ENCODE measurements at regions not wholly inside any gene's neighbourhood (a gene's known extent, or its start where the extent isn't known, plus 50 kb on each side); places are given as distances from the start of the nearest gene placed in this dataset.
"Not testable (repeated sequence)": the region's sequence is repeated elsewhere in the genome, so short reads cannot be mapped to it uniquely, and the experiment has no call there.

- Histone ChIP-seq H3K27ac (no peak overlapping the region), H3K4me1 (ENCODE audit: low read depth, poor library complexity, severe bottlenecking) (no peaks in the 10 kb centered on the region), H3K79me2 (ENCODE audit: insufficient read depth, low read depth) (no peaks in the 10 kb centered on the region), H3K4me3 (IDR thresholded peaks at IDR 0.05; ENCODE audit: insufficient read depth, low read depth, low read length) (no peak overlapping the region), H4K20me1 (ENCODE audit: insufficient read depth) (no peaks in the 10 kb centered on the region), H3K9ac (no peak overlapping the region), H3K4me2 (no peak overlapping the region), H3K27me3 (ENCODE audit: insufficient read depth, low read depth) (no peaks in the 10 kb centered on the region), H3K36me3 (ENCODE audit: insufficient read depth) (no peaks in the 10 kb centered on the region), H2AFZ (ENCODE audit: low read depth) (no peak overlapping the region)
- no peak for TF ChIP-seq CTCF (conservative IDR thresholded peaks at IDR 0.05; ENCODE audit: low read depth, low read length)
Measured at GRCh38 chr1:4253935-4254334, 353.9 kb upstream of the C1orf174 start.

- H3K36me3 ChIP-seq (ENCODE audit: insufficient read depth) = no peaks in the 10 kb centered on the region
- no peak overlapping the region for H3K4me2 ChIP-seq
- no peak for TF ChIP-seq CTCF (conservative IDR thresholded peaks at IDR 0.05; ENCODE audit: low read depth, low read length)
- no peaks in the 10 kb centered on the region for H3K27me3 ChIP-seq (ENCODE audit: insufficient read depth, low read depth)
- no peaks in the 10 kb centered on the region for H4K20me1 ChIP-seq (ENCODE audit: insufficient read depth)
- no peak overlapping the region for H2AFZ ChIP-seq (ENCODE audit: low read depth)
- H3K27ac ChIP-seq = no peak overlapping the region
- no peak overlapping the region for H3K4me3 ChIP-seq (IDR thresholded peaks at IDR 0.05; ENCODE audit: insufficient read depth, low read depth, low read length)
- no peaks in the 10 kb centered on the region for H3K79me2 ChIP-seq (ENCODE audit: insufficient read depth, low read depth)
- H3K9ac ChIP-seq = no peak overlapping the region
- H3K4me1 ChIP-seq (ENCODE audit: low read depth, poor library complexity, severe bottlenecking) = no peaks in the 10 kb centered on the region
Measured at GRCh38 chr1:4256351-4256750, 356.3 kb upstream of the C1orf174 start.

GRCh38 chr1:4258146-4258777 is 358.2 kb upstream of the C1orf174 start:
- not testable (repeated sequence) for H3K27me3 ChIP-seq (ENCODE audit: insufficient read depth, low read depth); H3K79me2 ChIP-seq (ENCODE audit: insufficient read depth, low read depth); H3K4me2 ChIP-seq; H4K20me1 ChIP-seq (ENCODE audit: insufficient read depth); H3K4me1 ChIP-seq (ENCODE audit: low read depth, poor library complexity, severe bottlenecking); H3K9ac ChIP-seq; H3K4me3 ChIP-seq (IDR thresholded peaks at IDR 0.05; ENCODE audit: insufficient read depth, low read depth, low read length); H2AFZ ChIP-seq (ENCODE audit: low read depth); H3K36me3 ChIP-seq (ENCODE audit: insufficient read depth); H3K27ac ChIP-seq

GRCh38 chr1:4261327-4261726 is 361.3 kb upstream of the C1orf174 start:
- H3K4me1 ChIP-seq (ENCODE audit: low read depth, poor library complexity, severe bottlenecking) = no peaks in the 10 kb centered on the region
- no peaks in the 10 kb centered on the region for H3K79me2 ChIP-seq (ENCODE audit: insufficient read depth, low read depth)
- H2AFZ ChIP-seq (ENCODE audit: low read depth) = no peak overlapping the region
- no peak overlapping the region for H3K4me2 ChIP-seq
- no peak for TF ChIP-seq CTCF (conservative IDR thresholded peaks at IDR 0.05; ENCODE audit: low read depth, low read length)
- H3K27ac ChIP-seq = no peak overlapping the region
- H3K27me3 ChIP-seq (ENCODE audit: insufficient read depth, low read depth) = no peaks in the 10 kb centered on the region; the same call in 1 of the 2 replicates
- H4K20me1 ChIP-seq (ENCODE audit: insufficient read depth) = no peaks in the 10 kb centered on the region
- no peak overlapping the region for H3K9ac ChIP-seq
- no peaks in the 10 kb centered on the region for H3K36me3 ChIP-seq (ENCODE audit: insufficient read depth)
- no peak overlapping the region for H3K4me3 ChIP-seq (IDR thresholded peaks at IDR 0.05; ENCODE audit: insufficient read depth, low read depth, low read length)

- H3K36me3 ChIP-seq (ENCODE audit: insufficient read depth) = no peaks in the 10 kb centered on the region
- no peak overlapping the region for H3K9ac ChIP-seq
- no peaks in the 10 kb centered on the region; the same call in 1 of the 2 replicates for H3K27me3 ChIP-seq (ENCODE audit: insufficient read depth, low read depth)
- H4K20me1 ChIP-seq (ENCODE audit: insufficient read depth) = no peaks in the 10 kb centered on the region
- H3K4me1 ChIP-seq (ENCODE audit: low read depth, poor library complexity, severe bottlenecking) = no peaks in the 10 kb centered on the region
- no peak overlapping the region for H3K27ac ChIP-seq
- no peak overlapping the region for H2AFZ ChIP-seq (ENCODE audit: low read depth)
- no peak overlapping the region for H3K4me3 ChIP-seq (IDR thresholded peaks at IDR 0.05; ENCODE audit: insufficient read depth, low read depth, low read length)
- no peaks in the 10 kb centered on the region for H3K79me2 ChIP-seq (ENCODE audit: insufficient read depth, low read depth)
- H3K4me2 ChIP-seq = no peak overlapping the region
- TF ChIP-seq CTCF (conservative IDR thresholded peaks at IDR 0.05; ENCODE audit: low read depth, low read length) = no peak
Measured at GRCh38 chr1:4262665-4263064, 362.6 kb upstream of the C1orf174 start.
